ENCODE measurements at regions not wholly inside any gene's neighbourhood (a gene's known extent, or its start where the extent isn't known, plus 50 kb on each side); places are given as distances from the start of the nearest gene placed in this dataset.

DNA sequence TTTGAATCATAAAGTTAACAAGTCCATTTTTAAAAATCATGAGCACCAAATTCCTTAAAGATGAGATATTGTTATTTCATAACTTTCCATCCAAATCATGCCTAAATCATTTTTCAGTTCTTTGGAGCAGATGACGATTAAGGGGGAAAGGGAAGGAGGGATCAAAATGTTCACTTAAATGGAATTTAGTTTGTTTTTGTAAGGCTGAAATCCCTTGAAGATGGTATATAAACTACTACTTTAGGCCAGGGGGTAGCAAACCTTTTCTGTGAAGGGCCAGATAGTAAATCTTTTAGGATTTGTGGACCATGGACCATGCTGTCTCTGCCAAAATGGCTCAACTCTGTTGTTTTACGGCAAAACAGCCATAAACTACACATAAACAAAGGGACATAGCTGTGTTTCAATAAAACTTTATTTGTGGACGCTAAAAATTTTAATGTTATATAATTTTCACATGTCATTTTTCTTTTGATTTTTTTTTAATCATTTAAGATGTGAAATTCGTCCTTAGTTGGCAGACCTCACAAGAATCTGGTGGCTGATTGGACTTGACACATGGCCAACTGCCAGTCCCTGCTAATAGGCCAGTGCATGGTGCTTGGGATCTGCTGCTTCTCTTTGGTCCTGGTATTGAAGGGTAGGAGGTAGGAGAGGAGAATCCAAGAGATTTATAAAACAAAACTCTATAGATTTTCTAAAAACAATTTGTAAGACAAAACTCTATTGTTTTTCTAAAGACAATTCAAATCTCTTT lies 52.0 kb upstream of the RTN4 start:
- no peak for DNase-seq (ENCODE audit: low spot score)

DNA sequence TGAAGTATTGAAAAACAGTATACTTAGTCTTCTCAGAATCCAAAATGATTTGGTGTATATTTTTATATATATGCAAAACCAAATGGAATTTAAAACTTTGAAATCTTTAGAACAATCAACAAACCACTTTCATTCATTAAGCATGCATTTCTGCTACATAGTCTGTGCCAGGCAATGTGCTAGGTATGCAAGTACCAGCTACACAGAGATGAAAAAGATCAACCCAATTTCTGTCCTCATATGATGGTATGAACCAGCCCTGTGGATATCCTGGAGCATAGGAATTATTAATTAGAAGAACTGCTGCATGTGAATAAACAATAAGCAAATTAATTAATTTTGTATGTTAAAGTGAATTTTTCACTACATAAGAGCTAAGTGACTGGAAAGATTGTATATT lies 51.2 kb upstream of the RTN4 start:
- DNase-seq (ENCODE audit: low spot score) = no peak

DNA sequence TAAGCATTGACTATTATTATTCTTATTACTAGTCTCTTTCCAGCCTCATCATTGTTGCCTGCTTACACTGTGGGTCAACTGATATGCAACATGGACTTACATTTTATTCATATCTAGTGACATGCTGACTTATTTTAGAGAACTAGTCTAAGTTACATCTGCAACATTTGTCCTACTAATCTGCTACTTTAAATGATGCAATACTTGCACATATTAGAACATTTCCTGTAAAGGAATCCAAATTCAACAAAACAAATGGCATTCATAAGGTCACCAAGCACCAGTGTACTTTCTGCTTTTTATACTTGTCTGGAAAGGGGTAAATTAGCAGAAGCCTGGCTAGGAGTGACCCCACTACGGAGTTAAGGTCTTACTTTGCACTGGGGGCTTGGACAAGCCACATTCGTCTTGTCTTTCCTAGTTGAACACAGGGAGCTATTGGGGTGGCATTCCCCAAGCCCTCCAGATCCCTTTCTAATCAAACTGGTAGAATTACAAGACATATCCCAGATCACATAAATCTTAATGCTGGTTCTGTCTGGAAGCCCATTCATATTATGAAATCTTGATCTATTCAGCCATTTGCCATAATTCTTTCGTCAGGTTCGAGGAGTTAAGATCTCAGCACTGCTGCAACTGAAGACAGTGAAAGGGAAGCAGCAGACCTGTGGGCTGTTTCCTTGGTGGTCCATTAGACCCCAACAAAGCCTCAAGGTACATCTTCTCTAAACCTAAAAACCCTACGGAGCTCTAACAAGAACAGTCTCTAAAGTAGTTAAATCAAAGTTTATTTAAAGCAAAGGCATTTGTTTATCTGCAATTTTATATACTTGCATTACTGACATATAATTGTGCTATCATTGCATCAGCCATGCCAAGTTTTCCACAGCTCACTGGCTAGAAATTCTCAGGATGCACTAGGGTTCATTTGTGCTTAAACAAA lies 49.9 kb upstream of the RTN4 start:
- no peak for DNase-seq (ENCODE audit: low spot score)

Measured in putamen (tissue), 1 donor.